BLaER1 treated with 17β-estradiol and CSF1 and Interleukin-3, amounts not matched to agents 10 nM and 100 nM (cell line): ENCODE measurements at regions not wholly inside any gene's neighbourhood (a gene's known extent, or its start where the extent isn't known, plus 50 kb on each side); places are given as distances from the start of the nearest gene placed in this dataset.
"Not testable (repeated sequence)": the region's sequence is repeated elsewhere in the genome, so short reads cannot be mapped to it uniquely, and the experiment has no call there.

Experiments
- H3K27ac ChIP-seq, 11 experiments: shearing (Covaris generic); formaldehyde crosslinking; 2 replicates each; pipeline ENCODE4 v1.8.1; 2022
- H3K27me3 ChIP-seq, 11 experiments: shearing (Covaris generic); formaldehyde crosslinking; 2 replicates each; pipeline ENCODE4 v1.8.1; 2022
- H3K36me3 ChIP-seq, 11 experiments: shearing (Covaris generic); formaldehyde crosslinking; 2 replicates each; pipeline ENCODE4 v1.8.1; 2022
- H3K4me1 ChIP-seq, 10 experiments: shearing (Covaris generic); formaldehyde crosslinking; 2 replicates each; pipeline ENCODE4 v1.8.1; 2022
- H3K4me2 ChIP-seq, 11 experiments: shearing (Covaris generic); formaldehyde crosslinking; 2 replicates each; pipeline ENCODE4 v1.8.1; 2022
- H3K4me3 ChIP-seq, 10 experiments: shearing (Covaris generic); formaldehyde crosslinking; 2 replicates each; pipeline ENCODE4 v1.8.1; 2022
- H3K9ac ChIP-seq, 11 experiments: shearing (Covaris generic); formaldehyde crosslinking; 2 replicates each; pipeline ENCODE4 v1.8.1; 2022
- H3K9me3 ChIP-seq, 11 experiments: shearing (Covaris generic); formaldehyde crosslinking; replicated peaks in 1 of 11; 2 replicates each; pipeline ENCODE4 v1.8.1; 2022
- H4K20me1 ChIP-seq, 11 experiments: shearing (Covaris generic); formaldehyde crosslinking; 2 replicates each; pipeline ENCODE4 v1.8.1; 2022
- Cebpa-rat ChIP-seq, 11 experiments: shearing (Covaris generic); IDR thresholded peaks; 2 replicates each; pipeline ENCODE4 v1.8.1; 2022

- Histone ChIP-seq H3K36me3 (no peaks in the 10 kb centered on the region), H3K4me2 (no peak overlapping the region), H3K4me1 (peaks cover 0 to 26% (median 4%) of the 10 kb centered on the region in 10 experiments; a peak in 9 of 20 replicates), H4K20me1 (no peaks in the 10 kb centered on the region), H3K27me3 (no peaks in the 10 kb centered on the region), H3K4me3 (no peak overlapping the region), H3K9ac (no peak overlapping the region), H3K27ac (no peak overlapping the region), H3K9me3 (peaks cover 0 to 7% (median 0%) of the 10 kb centered on the region in 11 experiments; a peak in 4 of 22 replicates)
- no peak for TF ChIP-seq Cebpa-rat (IDR thresholded peaks at IDR 0.05)
Observed at GRCh38 chr7:98733036-98733435, 116.0 kb downstream of the NPTX2 start.

- Histone ChIP-seq H3K27ac (no peak overlapping the region), H3K9me3 (peaks cover 0 to 7% (median 0%) of the 10 kb centered on the region in 11 experiments; a peak in 4 of 22 replicates), H3K4me2 (no peak overlapping the region), H4K20me1 (no peaks in the 10 kb centered on the region), H3K27me3 (no peaks in the 10 kb centered on the region), H3K36me3 (no peaks in the 10 kb centered on the region), H3K4me3 (no peak overlapping the region), H3K4me1 (peaks cover 0 to 17% (median 2%) of the 10 kb centered on the region in 10 experiments; a peak in 7 of 20 replicates), H3K9ac (no peak overlapping the region)
- TF ChIP-seq Cebpa-rat (IDR thresholded peaks at IDR 0.05), result no peak
Observed at GRCh38 chr7:98735801-98736200, 118.7 kb downstream of the NPTX2 start.

- H3K9ac ChIP-seq, H3K36me3 ChIP-seq, H4K20me1 ChIP-seq, H3K27me3 ChIP-seq, H3K4me3 ChIP-seq, H3K27ac ChIP-seq, H3K4me2 ChIP-seq, H3K9me3 ChIP-seq: not testable (repeated sequence)
- H3K4me1 ChIP-seq, result peaks cover 0 to 10% (median 0%) of the 10 kb centered on the region in 10 experiments; a peak in 6 of 20 replicates
Observed at GRCh38 chr7:98736461-98736860, 119.4 kb downstream of the NPTX2 start.

GRCh38 chr7:98737176-98737575 is 120.1 kb downstream of the NPTX2 start:
- H3K4me1 ChIP-seq, result peaks cover 0 to 7% (median 0%) of the 10 kb centered on the region in 10 experiments; a peak in 6 of 20 replicates
- no peak overlapping the region for H3K27ac ChIP-seq
- H4K20me1 ChIP-seq, result no peaks in the 10 kb centered on the region
- H3K4me2 ChIP-seq, result no peak overlapping the region; a peak in 2 of 22 replicates
- no peak overlapping the region for H3K4me3 ChIP-seq
- no peak for TF ChIP-seq Cebpa-rat (IDR thresholded peaks at IDR 0.05)
- no peaks in the 10 kb centered on the region for H3K36me3 ChIP-seq
- H3K9ac ChIP-seq, result no peak overlapping the region
- no peaks in the 10 kb centered on the region for H3K27me3 ChIP-seq
- H3K9me3 ChIP-seq, result peaks cover 0 to 7% (median 0%) of the 10 kb centered on the region in 11 experiments; a peak in 4 of 22 replicates

GRCh38 chr7:98740643-98741042 is 123.6 kb downstream of the NPTX2 start:
- Histone ChIP-seq H3K4me1 (no peaks in the 10 kb centered on the region), H3K9me3 (peaks cover 0 to 7% (median 0%) of the 10 kb centered on the region in 11 experiments; a peak in 1 of 22 replicates), H3K4me3 (no peak overlapping the region), H3K36me3 (no peaks in the 10 kb centered on the region), H3K4me2 (no peak overlapping the region), H3K27me3 (no peaks in the 10 kb centered on the region), H3K9ac (no peak overlapping the region), H4K20me1 (no peaks in the 10 kb centered on the region), H3K27ac (no peak overlapping the region)
- no peak for TF ChIP-seq Cebpa-rat (IDR thresholded peaks at IDR 0.05)

- H3K27ac ChIP-seq, result no peak overlapping the region
- no peaks in the 10 kb centered on the region for H3K4me1 ChIP-seq
- H3K9me3 ChIP-seq, result peaks cover 0 to 7% (median 0%) of the 10 kb centered on the region in 11 experiments; a peak in 1 of 22 replicates
- H3K4me2 ChIP-seq, result no peak overlapping the region
- no peak overlapping the region for H3K4me3 ChIP-seq
- H3K27me3 ChIP-seq, result no peaks in the 10 kb centered on the region
- TF ChIP-seq Cebpa-rat (IDR thresholded peaks at IDR 0.05), result no peak
- no peak overlapping the region for H3K9ac ChIP-seq
- no peaks in the 10 kb centered on the region for H4K20me1 ChIP-seq
- H3K36me3 ChIP-seq, result no peaks in the 10 kb centered on the region
Observed at GRCh38 chr7:98745722-98746318, 124.0 kb downstream of the TMEM130 start.

GRCh38 chr7:98748090-98748489 is 121.7 kb downstream of the TMEM130 start:
- peaks cover 0 to 3% (median 1%) of the 10 kb centered on the region in 10 experiments; a peak in 12 of 20 replicates for H3K4me1 ChIP-seq
- H3K9me3 ChIP-seq, result peaks cover 0 to 5% (median 0%) of the 10 kb centered on the region in 11 experiments; a peak in 1 of 22 replicates
- no peak for TF ChIP-seq Cebpa-rat (IDR thresholded peaks at IDR 0.05)
- H3K27me3 ChIP-seq, result no peaks in the 10 kb centered on the region
- H3K27ac ChIP-seq, result no peak overlapping the region
- no peaks in the 10 kb centered on the region for H3K36me3 ChIP-seq
- H4K20me1 ChIP-seq, result no peaks in the 10 kb centered on the region
- H3K4me2 ChIP-seq, result no peak overlapping the region
- H3K4me3 ChIP-seq, result no peak overlapping the region
- no peak overlapping the region for H3K9ac ChIP-seq

GRCh38 chr7:98753176-98753575 is 116.6 kb downstream of the TMEM130 start:
- Histone ChIP-seq H3K4me1 (peaks cover 9 to 23% (median 16%) of the 10 kb centered on the region in 10 experiments; a peak in 19 of 20 replicates), H3K36me3 (no peaks in the 10 kb centered on the region), H3K9ac (no peak overlapping the region), H3K4me2 (peak overlapping the region in 10 of 11 experiments; percentile 9 to 55 (median 32); a peak in 16 of 22 replicates), H3K27ac (no peak overlapping the region; a peak in 1 of 22 replicates), H3K9me3 (peaks cover 0 to 14% (median 4%) of the 10 kb centered on the region in 11 experiments; a peak in 6 of 22 replicates), H4K20me1 (no peaks in the 10 kb centered on the region), H3K4me3 (no peak overlapping the region), H3K27me3 (no peaks in the 10 kb centered on the region)
- TF ChIP-seq Cebpa-rat (IDR thresholded peaks at IDR 0.05), result no peak

GRCh38 chr7:98753989-98754479 is 115.8 kb downstream of the TMEM130 start:
- Histone ChIP-seq H4K20me1 (no peaks in the 10 kb centered on the region), H3K36me3 (no peaks in the 10 kb centered on the region), H3K9ac (no peak overlapping the region), H3K4me1 (peaks cover 9 to 23% (median 16%) of the 10 kb centered on the region in 10 experiments; a peak in 19 of 20 replicates), H3K9me3 (peaks cover 0 to 22% (median 12%) of the 10 kb centered on the region in 11 experiments; a peak in 12 of 22 replicates), H3K4me3 (no peak overlapping the region), H3K27ac (peak overlapping the region in 2 of 11 experiments; percentile 8 to 59; a peak in 2 of 22 replicates), H3K27me3 (no peaks in the 10 kb centered on the region), H3K4me2 (peak overlapping the region; percentile 9 to 55 (median 33); a peak in 18 of 22 replicates)
- no peak for TF ChIP-seq Cebpa-rat (IDR thresholded peaks at IDR 0.05)
